ENCODE measurements at regions not wholly inside any gene's neighbourhood (a gene's known extent, or its start where the extent isn't known, plus 50 kb on each side); places are given as distances from the start of the nearest gene placed in this dataset.

DNA sequence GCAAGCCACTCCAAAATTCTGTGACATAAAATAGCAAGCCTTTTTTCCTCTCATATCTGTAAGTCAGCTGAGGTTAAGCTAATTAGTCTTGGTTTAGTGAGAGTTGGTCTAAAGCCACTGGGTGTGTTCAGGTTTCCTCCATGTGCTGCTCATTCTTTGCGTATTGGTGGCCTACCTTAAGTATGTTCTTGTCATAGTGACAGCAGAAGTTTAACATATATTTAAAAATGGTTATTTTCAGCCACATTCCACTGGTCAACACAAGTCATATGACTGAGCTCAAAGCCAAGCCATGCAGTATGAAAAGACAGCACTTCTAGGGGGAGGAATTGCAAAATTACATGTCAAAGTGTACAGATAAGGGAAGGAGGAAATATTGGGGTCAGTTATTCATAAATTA is 100.5 kb upstream of the FGF10 start:
- CTCF ChIA-PET: no interaction called here

DNA sequence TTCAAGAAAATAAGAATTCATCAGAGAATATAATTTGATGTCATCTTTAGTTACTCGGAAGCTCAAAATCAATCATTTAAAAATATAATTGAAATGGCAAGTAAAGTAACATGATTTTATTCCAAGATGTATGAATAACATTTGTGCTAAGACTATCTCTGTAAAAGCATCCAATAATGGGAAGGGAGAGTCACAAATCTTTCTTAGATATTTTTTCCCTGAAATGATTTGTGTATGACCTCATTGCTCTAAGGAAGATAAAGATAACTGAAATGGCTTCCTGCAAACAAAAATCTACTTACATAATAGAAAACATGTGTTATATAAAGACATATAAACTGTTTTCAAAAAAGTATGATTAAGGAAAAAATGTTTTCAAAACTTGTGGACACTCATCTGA is 97.4 kb upstream of the FGF10 start:
- CTCF ChIA-PET: no interaction called here
- no peak overlapping the region for H3K4me3 ChIP-seq (ENCODE audit: low read length)
- no peak for DNase-seq
- no peaks in the 10 kb centered on the region for H3K9me3 ChIP-seq (ENCODE audit: low read length)
- no peak overlapping the region for H3K27ac ChIP-seq (ENCODE audit: low read depth, low read length)
- Mint-ChIP-seq H3K27ac (no peak overlapping the region), H3K9me3 (peaks cover 0 to 7% (median 5%) of the 10 kb centered on the region in 5 donors), H3K36me3 (no peaks in the 10 kb centered on the region), H3K4me3 (no peak overlapping the region), H3K27me3 (no peaks in the 10 kb centered on the region), H3K4me1 (no peaks in the 10 kb centered on the region)
- no peaks in the 10 kb centered on the region for H3K4me1 ChIP-seq (ENCODE audit: insufficient read depth, low read length)
- no peaks in the 10 kb centered on the region for H3K27me3 ChIP-seq (ENCODE audit: insufficient read depth, low read length, poor library complexity, severe bottlenecking)
- no peaks in the 10 kb centered on the region for H3K36me3 ChIP-seq (ENCODE audit: insufficient read depth, low read length)
- POLR2A ChIA-PET: no interaction called here

More for the DNA sequence above, 100.5 kb upstream of the FGF10 start:
- Histone ChIP-seq H3K4me3 (ENCODE audit: low read length) (no peak overlapping the region), H3K9me3 (ENCODE audit: low read length) (no peaks in the 10 kb centered on the region), H3K4me1 (ENCODE audit: insufficient read depth, low read length) (no peaks in the 10 kb centered on the region), H3K36me3 (ENCODE audit: insufficient read depth, low read length) (no peaks in the 10 kb centered on the region), H3K27me3 (ENCODE audit: insufficient read depth, low read length, poor library complexity, severe bottlenecking) (no peaks in the 10 kb centered on the region), H3K27ac (ENCODE audit: low read depth, low read length) (no peak overlapping the region)
- no peak overlapping the region for H3K27ac Mint-ChIP-seq
- POLR2A ChIA-PET: no interaction called here
- no peaks in the 10 kb centered on the region for H3K4me1 Mint-ChIP-seq
- no peaks in the 10 kb centered on the region for H3K36me3 Mint-ChIP-seq
- no peak for DNase-seq
- no peak overlapping the region for H3K4me3 Mint-ChIP-seq
- no peaks in the 10 kb centered on the region for H3K27me3 Mint-ChIP-seq
- peaks cover 0 to 7% (median 3%) of the 10 kb centered on the region in 5 donors for H3K9me3 Mint-ChIP-seq

DNA sequence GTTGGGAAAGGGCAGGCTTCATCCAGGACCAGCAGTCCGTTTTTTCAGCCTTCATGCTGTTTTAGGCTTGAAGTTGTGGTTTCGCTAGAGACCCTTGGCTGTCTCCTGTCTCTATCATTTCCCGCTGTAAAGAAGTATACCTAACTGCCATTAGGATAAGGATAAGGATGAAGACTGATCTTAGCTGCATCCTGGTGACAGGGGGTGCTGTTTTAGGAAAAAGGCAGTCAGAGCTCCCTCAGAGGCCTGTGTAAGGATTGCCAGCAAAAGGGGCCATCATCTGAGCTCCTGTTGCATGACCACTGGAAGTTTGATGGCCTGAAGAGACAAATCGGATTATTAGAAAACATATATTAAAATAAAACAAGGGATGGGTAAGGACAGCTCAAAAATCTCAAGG is 64.8 kb upstream of the FGF10 start:
- Histone ChIP-seq H3K9me3 (ENCODE audit: low read length) (no peaks in the 10 kb centered on the region), H3K4me3 (ENCODE audit: low read length) (no peak overlapping the region), H3K4me1 (ENCODE audit: insufficient read depth, low read length) (no peaks in the 10 kb centered on the region), H3K36me3 (ENCODE audit: insufficient read depth, low read length) (no peaks in the 10 kb centered on the region), H3K27me3 (ENCODE audit: insufficient read depth, low read length, poor library complexity, severe bottlenecking) (no peaks in the 10 kb centered on the region), H3K27ac (ENCODE audit: low read depth, low read length) (no peak overlapping the region)
- Mint-ChIP-seq H3K27me3 (no peaks in the 10 kb centered on the region), H3K9me3 (peaks cover 5 to 13% (median 10%) of the 10 kb centered on the region in 5 donors), H3K4me1 (no peaks in the 10 kb centered on the region), H3K4me3 (no peak overlapping the region), H3K27ac (no peak overlapping the region), H3K36me3 (no peaks in the 10 kb centered on the region)
- POLR2A ChIA-PET: interaction anchor here (0.7 kb wide), 1 partner anchor 1038 kb away, joined by 5 read pairs; no protein-coding TSS in a partner anchor
- CTCF ChIA-PET: no interaction called here
- DNase-seq: no peak

DNA sequence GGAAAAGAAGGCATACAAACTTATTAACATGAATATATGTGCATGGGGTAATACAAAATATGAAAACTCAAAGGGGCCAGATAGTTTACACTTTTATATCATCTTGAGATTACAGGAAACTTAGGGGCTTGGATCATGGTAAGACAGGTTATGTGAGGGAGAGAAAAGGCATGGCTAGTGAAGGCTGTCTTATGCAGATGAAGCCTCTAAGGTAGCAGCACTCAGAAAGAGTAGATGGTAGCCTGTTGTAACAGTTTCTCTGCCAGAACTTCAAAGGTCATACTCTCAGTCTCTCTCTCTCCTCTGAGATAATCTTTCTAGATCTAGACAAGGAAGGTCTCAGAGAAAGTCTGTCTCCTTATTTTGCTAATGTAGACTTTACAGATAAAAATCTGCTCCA is 57.2 kb upstream of the FGF10 start:
- Mint-ChIP-seq H3K27me3 (no peaks in the 10 kb centered on the region), H3K36me3 (no peaks in the 10 kb centered on the region), H3K4me1 (no peaks in the 10 kb centered on the region), H3K4me3 (no peak overlapping the region), H3K9me3 (peaks cover 0 to 9% (median 6%) of the 10 kb centered on the region in 5 donors), H3K27ac (no peak overlapping the region)
- H3K27me3 ChIP-seq (ENCODE audit: insufficient read depth, low read length, poor library complexity, severe bottlenecking): no peaks in the 10 kb centered on the region
- no peaks in the 10 kb centered on the region for H3K4me1 ChIP-seq (ENCODE audit: insufficient read depth, low read length)
- no peak overlapping the region for H3K4me3 ChIP-seq (ENCODE audit: low read length)
- ChIA-PET CTCF (no interaction called here), POLR2A (no interaction called here)
- no peaks in the 10 kb centered on the region for H3K9me3 ChIP-seq (ENCODE audit: low read length)
- DNase-seq: no peak
- no peak overlapping the region for H3K27ac ChIP-seq (ENCODE audit: low read depth, low read length)
- no peaks in the 10 kb centered on the region for H3K36me3 ChIP-seq (ENCODE audit: insufficient read depth, low read length)

DNA sequence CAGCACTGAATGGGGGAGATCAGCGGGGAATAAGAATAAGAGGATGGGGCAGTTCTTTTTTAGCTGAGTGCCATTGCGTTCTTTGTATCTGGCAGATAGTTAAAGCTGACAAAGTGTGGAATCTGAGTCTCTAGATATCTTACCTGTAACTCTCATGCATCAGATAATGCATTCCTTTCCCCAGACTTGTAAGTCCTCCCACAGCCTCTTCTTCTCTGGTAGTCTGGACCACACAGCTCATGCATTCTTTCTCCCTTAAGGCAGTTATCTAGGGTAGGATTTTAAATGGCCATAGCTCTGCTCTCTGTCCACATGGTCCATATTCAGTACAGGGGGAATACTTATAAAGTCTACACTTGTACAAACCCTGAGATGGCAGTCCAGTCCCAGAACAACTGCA is 54.0 kb upstream of the FGF10 start:
- Mint-ChIP-seq H3K36me3 (no peaks in the 10 kb centered on the region), H3K9me3 (peaks cover 0 to 19% (median 2%) of the 10 kb centered on the region in 5 donors), H3K4me1 (no peaks in the 10 kb centered on the region), H3K27ac (no peak overlapping the region), H3K27me3 (no peaks in the 10 kb centered on the region), H3K4me3 (no peak overlapping the region)
- ChIA-PET CTCF (no interaction called here), POLR2A (no interaction called here)
- no peak overlapping the region for H3K4me3 ChIP-seq (ENCODE audit: low read length)
- H3K27me3 ChIP-seq (ENCODE audit: insufficient read depth, low read length, poor library complexity, severe bottlenecking): no peaks in the 10 kb centered on the region
- DNase-seq: no peak
- no peaks in the 10 kb centered on the region for H3K9me3 ChIP-seq (ENCODE audit: low read length)
- H3K36me3 ChIP-seq (ENCODE audit: insufficient read depth, low read length): no peaks in the 10 kb centered on the region
- no peak overlapping the region for H3K27ac ChIP-seq (ENCODE audit: low read depth, low read length)
- no peaks in the 10 kb centered on the region for H3K4me1 ChIP-seq (ENCODE audit: insufficient read depth, low read length)

DNA sequence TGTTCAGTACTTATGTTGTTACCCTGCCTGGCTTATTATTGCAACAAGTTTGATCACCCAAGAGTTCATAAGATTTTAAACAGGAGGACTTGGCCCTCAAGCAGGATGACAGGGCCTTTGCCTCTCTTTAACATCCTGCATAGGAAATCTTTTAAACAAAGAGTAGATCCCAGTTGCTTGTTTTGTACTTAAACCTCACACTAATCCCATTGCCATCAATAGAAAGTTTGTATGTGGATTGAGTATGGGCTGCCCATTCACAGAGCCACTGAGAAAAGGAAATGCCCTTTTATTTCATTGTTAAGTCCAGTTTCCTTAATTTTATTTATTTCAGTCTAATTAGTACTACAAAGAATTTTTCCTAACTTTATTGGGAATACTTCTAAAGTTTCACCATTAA is 52.2 kb upstream of the FGF10 start:
- Histone ChIP-seq H3K27me3 (ENCODE audit: insufficient read depth, low read length, poor library complexity, severe bottlenecking) (no peaks in the 10 kb centered on the region), H3K4me1 (ENCODE audit: insufficient read depth, low read length) (no peaks in the 10 kb centered on the region), H3K9me3 (ENCODE audit: low read length) (no peaks in the 10 kb centered on the region), H3K27ac (ENCODE audit: low read depth, low read length) (no peak overlapping the region), H3K4me3 (ENCODE audit: low read length) (no peak overlapping the region), H3K36me3 (ENCODE audit: insufficient read depth, low read length) (no peaks in the 10 kb centered on the region)
- Mint-ChIP-seq H3K4me1 (no peaks in the 10 kb centered on the region), H3K27me3 (no peaks in the 10 kb centered on the region), H3K36me3 (no peaks in the 10 kb centered on the region), H3K27ac (no peak overlapping the region), H3K4me3 (no peak overlapping the region), H3K9me3 (peaks cover 0 to 19% (median 3%) of the 10 kb centered on the region in 5 donors)
- POLR2A ChIA-PET: no interaction called here
- CTCF ChIA-PET: no interaction called here
- no peak for DNase-seq

DNA sequence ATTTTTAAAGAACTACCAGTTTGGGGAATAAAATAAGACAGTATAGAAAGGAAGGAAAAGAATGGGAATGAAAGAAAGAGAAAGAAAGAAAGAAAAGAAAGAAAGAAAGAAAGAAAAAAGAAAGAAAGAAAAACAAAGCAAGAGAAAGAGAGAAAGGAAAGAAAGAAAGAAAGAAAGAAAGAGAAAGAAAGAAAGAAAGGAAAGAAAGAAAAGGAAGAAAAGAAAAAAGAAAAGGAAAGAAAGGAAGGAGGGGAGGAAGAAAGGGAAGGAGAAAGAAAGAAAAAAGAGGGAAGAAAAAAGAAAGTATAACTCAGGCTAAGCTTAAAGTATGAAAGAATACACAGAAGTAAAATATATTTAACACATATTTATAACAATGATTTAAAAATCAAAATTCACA is 51.0 kb upstream of the FGF10 start:
- peaks cover 0 to 19% (median 3%) of the 10 kb centered on the region in 5 donors for H3K9me3 Mint-ChIP-seq
- POLR2A ChIA-PET: no interaction called here
- DNase-seq: no peak
- Histone ChIP-seq H3K4me3 (ENCODE audit: low read length) (no peak overlapping the region), H3K27me3 (ENCODE audit: insufficient read depth, low read length, poor library complexity, severe bottlenecking) (no peaks in the 10 kb centered on the region), H3K4me1 (ENCODE audit: insufficient read depth, low read length) (no peaks in the 10 kb centered on the region), H3K36me3 (ENCODE audit: insufficient read depth, low read length) (no peaks in the 10 kb centered on the region), H3K27ac (ENCODE audit: low read depth, low read length) (no peak overlapping the region), H3K9me3 (ENCODE audit: low read length) (no peaks in the 10 kb centered on the region)
- CTCF ChIA-PET: no interaction called here
- H3K36me3 Mint-ChIP-seq: no peaks in the 10 kb centered on the region
- H3K4me3 Mint-ChIP-seq: no peak overlapping the region
- H3K27me3 Mint-ChIP-seq: no peaks in the 10 kb centered on the region
- no peak overlapping the region for H3K27ac Mint-ChIP-seq
- H3K4me1 Mint-ChIP-seq: no peaks in the 10 kb centered on the region

Data from CD8-positive, alpha-beta memory T cell (primary cell).